MG63 (cell line): ENCODE measurements at regions not wholly inside any gene's neighbourhood (a gene's known extent, or its start where the extent isn't known, plus 50 kb on each side); places are given as distances from the start of the nearest gene placed in this dataset.

Experiments used
- DNase-seq: peaks from one replicate; pipeline ENCODE4 v3.0.0-alpha.2; 2020
- H3K27me3 ChIP-seq: fragments of 250-450 bp; sonication (Bioruptor Pico); 2 replicates; pipeline ENCODE4 v1.5.1; 2020; ENCODE audit warnings: mild to moderate bottlenecking, moderate library complexity
- H3K36me3 ChIP-seq: fragments of 250-450 bp; sonication (Bioruptor Pico); 2 replicates; pipeline ENCODE4 v1.5.1; 2020; ENCODE audit warnings: mild to moderate bottlenecking, moderate library complexity
- H3K4me3 ChIP-seq: fragments of 250-450 bp; sonication (Bioruptor Pico); 2 replicates; pipeline ENCODE4 v1.5.1; 2020; ENCODE audit warnings: mild to moderate bottlenecking, moderate library complexity
- H3K9me3 ChIP-seq: fragments of 250-450 bp; sonication (Bioruptor Pico); 2 replicates; pipeline ENCODE4 v1.5.1; 2020; ENCODE audit warnings: mild to moderate bottlenecking, moderate library complexity

DNA sequence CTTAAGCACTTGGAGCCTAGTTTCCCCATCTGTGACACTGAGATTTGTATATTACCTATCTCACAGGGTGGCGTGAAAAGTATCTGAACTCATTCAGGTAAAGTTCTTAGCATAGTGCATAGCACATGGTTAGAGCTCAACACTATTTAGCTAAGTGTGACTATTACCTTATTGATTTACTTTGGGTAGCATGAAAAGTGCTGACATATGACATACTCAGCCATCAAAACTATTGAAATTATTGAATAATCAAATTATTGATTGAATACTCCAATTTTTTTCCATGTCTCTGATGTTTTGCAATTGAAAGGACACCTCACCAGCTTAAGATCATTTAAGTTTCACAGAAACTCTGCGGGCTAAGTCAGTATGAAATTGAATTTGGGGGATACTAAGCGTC lies 715.0 kb downstream of the EFNB2 start:
- Histone ChIP-seq H3K36me3 (no peaks in the 10 kb centered on the region), H3K27me3 (no peaks in the 10 kb centered on the region), H3K9me3 (no peaks in the 10 kb centered on the region), H3K4me3 (no peak overlapping the region)
- DNase-seq, result no peak

DNA sequence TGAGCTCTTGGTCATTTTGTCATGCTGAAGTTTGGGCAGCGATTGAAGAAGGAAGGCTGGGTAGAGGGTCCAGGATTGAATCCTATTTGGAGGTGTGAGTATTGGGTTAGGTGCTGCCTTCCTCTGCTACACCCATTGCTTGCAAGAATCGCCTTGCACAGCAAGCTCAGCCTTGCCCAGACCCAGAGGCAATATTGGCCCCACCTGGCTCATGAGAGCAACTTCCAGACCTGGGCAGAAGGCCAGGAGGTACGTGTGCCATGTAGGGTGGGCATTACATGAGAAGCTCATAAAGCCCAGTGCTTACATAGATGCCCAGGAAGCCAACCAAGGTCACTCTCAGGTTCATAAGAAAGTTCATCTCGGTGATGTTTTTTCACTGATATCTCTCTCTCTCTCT lies 718.0 kb downstream of the EFNB2 start:
- Histone ChIP-seq H3K27me3 (no peaks in the 10 kb centered on the region), H3K9me3 (no peaks in the 10 kb centered on the region), H3K4me3 (no peak overlapping the region), H3K36me3 (no peaks in the 10 kb centered on the region)
- DNase-seq, result no peak

DNA sequence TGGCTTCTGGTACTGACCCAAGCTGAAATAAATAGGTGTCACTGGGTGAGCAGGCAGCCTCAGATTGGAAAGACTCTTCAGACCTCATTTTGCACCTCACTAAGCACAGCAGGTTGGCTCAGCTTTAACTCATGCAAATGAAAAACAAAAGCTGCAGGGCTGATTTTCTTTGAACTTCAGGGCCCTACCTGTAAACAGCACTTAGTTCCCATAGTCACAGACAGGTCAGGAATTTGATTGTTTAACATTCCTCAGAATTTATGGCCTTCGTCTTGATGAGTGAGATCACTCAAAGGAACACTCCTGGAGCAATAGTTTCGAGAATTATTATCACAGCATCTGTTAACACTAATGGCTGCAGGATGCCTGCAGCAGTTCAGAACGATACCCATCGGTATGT lies 718.5 kb downstream of the EFNB2 start:
- Histone ChIP-seq H3K9me3 (no peaks in the 10 kb centered on the region), H3K36me3 (no peaks in the 10 kb centered on the region)
- no peak for DNase-seq

DNA sequence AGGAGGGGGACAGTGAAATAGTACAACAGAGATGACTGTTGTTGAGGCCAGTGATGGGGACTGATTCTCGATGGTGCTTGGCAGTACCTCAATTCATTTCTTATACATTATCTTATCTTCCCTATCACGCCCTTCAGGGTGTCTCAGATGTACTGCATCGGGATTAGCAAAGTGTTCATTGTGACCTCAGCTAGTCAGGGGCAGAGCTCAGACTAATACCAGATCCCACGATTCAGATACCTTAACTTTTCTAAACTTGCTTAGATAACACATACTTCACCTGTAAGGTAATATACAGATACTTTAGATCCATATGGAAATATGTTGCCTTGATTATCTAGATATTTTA lies 720.6 kb downstream of the EFNB2 start:
- Histone ChIP-seq H3K36me3 (no peaks in the 10 kb centered on the region), H3K9me3 (no peaks in the 10 kb centered on the region), H3K4me3 (no peak overlapping the region), H3K27me3 (no peaks in the 10 kb centered on the region)
- no peak for DNase-seq

More for the DNA sequence above, 718.5 kb downstream of the EFNB2 start:
- Histone ChIP-seq H3K4me3 (no peak overlapping the region), H3K27me3 (no peaks in the 10 kb centered on the region)

DNA sequence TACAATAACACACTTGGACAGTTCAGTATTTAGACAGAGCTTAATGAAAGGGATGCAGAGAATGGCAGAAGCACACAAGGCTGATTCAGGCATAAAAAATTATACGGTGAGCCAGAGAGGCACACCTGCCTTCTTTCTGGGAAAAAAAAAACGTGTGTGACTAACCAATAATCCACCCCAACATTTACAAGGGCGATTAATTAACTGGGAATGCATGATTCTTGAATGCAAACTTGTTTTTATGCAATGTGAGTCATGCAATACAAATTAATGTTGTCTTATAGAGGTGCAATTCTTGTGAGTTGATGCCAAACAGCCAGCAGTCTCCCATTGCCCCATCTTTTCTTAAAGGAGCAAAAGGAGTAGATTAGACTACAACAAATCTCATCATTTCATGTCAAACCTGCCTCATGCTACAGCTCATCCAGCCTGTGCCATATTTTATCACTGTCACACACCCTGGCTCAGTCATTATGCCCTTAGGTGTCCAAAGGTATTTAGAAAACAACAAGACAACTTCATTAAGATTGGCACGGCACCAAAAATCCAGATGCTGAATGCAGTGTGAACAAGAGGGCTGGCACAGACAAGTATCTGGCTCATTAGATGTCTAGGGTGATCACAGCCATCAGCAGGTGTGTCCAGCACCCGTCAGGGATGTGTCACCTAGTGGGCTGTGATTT lies 721.1 kb downstream of the EFNB2 start:
- Histone ChIP-seq H3K4me3 (no peak overlapping the region), H3K27me3 (no peaks in the 10 kb centered on the region), H3K36me3 (no peaks in the 10 kb centered on the region), H3K9me3 (no peaks in the 10 kb centered on the region)
- DNase-seq, result no peak

DNA sequence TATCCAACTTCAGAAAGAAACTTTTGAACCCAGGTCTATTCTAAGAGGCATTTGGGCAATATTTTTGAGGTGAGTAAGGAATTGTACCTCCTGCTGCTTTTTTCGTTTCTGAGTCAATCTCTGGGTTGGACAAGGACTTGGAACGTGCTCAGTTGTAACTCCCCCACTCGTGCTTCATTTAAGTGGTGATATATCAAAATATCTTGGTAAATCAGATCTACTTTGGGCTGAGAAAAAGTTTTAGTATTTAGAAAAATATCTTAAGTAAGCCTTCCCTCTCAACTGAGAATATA lies 728.9 kb downstream of the EFNB2 start:
- no peaks in the 10 kb centered on the region for H3K36me3 ChIP-seq
- H3K27me3 ChIP-seq, result no peaks in the 10 kb centered on the region
- no peak overlapping the region for H3K4me3 ChIP-seq
- H3K9me3 ChIP-seq, result no peaks in the 10 kb centered on the region
- peak; percentile 34 for DNase-seq

DNA sequence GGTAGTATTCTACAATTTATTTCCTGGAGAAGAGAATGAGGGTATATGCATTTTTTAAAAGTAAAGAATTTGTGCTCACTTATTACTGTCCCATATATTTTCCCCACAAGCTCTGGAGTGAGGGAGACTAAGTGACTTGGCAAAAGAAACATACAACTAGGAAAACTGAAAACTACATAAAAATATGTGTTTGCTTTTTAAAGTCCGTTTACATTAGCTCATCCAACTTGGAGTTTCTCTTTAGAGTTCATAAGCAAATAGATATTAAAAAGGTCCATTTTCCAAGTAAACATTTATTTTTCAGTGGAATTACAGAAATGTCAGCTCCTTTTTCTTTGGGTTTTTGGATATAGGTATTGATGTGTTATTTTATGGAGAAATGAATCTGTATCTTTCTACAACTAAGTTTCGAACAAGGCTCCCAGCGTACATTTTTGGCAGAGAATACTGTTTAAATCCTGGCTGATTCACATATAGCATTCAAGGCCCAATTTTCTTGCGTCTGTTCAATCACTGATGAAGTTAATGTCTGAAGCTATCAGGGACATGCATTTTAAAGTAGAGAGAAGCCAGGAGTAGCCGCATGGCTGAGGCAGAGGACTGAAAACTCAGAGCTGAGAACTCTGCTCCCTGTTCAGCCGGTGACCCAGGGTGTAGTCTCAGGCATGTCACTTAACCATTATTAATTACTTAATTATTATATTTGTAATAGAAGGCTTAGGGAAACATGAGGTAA lies 729.4 kb downstream of the EFNB2 start:
- Histone ChIP-seq H3K36me3 (no peaks in the 10 kb centered on the region), H3K4me3 (no peak overlapping the region), H3K27me3 (no peaks in the 10 kb centered on the region), H3K9me3 (no peaks in the 10 kb centered on the region)
- no peak for DNase-seq

DNA sequence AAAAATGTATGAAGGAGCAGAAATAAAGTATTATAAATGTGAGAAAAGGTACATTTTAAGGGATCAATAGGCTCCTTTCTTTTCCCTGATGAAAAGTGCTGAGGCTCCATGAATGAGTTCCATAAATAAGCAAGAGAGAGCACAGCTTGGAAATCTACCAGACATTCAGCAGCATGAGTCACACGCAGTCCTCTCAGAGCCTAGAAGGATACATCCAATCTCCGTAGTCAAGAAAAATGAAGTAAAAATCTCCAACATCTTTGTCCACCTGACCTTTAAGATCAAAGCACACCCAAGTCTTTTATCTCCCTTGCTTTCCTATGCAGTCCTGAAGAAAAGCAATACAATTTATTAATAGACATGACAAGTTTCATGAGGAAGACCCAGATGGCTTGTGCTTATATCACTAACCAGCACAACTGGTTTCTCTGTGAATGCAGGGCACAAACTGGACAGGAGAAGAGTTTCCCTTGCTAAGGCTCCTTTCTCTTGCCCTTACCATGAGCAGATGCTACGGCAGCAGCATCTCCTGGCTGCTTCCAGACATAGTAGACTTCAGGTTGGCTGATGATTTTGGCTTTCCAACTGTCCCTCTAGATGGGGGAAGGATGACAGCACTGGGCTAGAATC lies 730.8 kb downstream of the EFNB2 start:
- H3K27me3 ChIP-seq, result no peaks in the 10 kb centered on the region
- no peaks in the 10 kb centered on the region for H3K9me3 ChIP-seq
- H3K36me3 ChIP-seq, result no peaks in the 10 kb centered on the region
- peak; percentile 55 for DNase-seq
- H3K4me3 ChIP-seq, result no peak overlapping the region

DNA sequence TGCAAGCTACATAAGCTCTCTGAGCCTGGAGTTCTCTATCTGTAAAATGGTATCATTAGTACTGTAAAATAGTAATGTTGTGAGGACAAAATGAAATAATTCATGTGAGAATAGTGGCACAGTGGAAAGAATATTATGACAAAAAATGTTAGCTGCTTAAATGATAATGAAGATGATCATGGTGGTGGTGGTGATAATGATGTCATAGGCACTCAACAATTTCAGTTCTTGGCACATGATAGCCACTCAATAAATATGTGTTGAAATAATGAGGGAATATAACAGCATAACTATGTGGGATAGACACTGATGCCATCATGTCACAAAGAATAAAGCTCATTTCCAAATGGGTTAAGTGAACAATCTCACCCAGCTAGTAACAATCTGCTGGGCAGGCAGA lies 736.3 kb downstream of the EFNB2 start:
- no peaks in the 10 kb centered on the region for H3K9me3 ChIP-seq
- DNase-seq, result no peak
- no peak overlapping the region for H3K4me3 ChIP-seq
- H3K27me3 ChIP-seq, result no peaks in the 10 kb centered on the region
- H3K36me3 ChIP-seq, result no peaks in the 10 kb centered on the region

DNA sequence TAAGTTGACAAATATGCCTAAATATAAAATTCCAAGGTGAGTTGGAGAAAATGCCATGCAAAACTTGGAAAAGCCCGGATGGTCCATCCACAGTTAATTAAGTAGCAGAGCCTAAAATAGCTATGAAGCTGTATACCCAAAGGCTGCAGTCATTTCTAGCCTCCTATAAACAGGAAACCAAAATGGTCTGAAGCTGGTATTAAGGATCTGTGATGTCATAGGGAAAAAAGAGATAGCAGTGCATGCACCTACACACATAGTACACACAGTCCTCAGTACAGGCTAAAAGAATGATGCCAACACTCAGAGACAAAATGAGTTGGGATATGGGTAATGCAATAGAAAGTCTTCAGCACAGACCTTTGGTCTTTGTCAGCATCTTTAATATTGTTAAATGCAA lies 736.9 kb downstream of the EFNB2 start:
- Histone ChIP-seq H3K36me3 (no peaks in the 10 kb centered on the region), H3K4me3 (no peak overlapping the region), H3K9me3 (no peaks in the 10 kb centered on the region), H3K27me3 (no peaks in the 10 kb centered on the region)
- DNase-seq, result no peak

DNA sequence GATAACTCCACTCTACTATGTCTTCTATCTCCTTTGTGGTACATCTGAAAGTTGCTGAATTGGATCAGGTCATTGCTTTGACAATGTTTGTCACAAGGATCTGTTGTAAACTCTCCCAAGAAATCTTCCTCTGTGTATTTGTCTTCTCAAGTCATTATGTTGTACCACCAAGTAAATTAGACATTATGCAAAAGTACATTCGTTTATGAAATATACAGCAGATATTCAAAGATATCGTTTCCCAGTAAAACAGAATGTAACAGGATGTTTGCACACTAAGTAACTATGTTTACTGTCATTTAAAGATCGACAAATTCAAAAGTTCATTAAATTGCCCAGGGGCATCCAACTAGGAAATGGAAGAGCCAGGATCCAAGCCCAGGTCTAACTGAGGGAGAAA lies 739.4 kb downstream of the EFNB2 start:
- Histone ChIP-seq H3K27me3 (no peaks in the 10 kb centered on the region), H3K4me3 (no peak overlapping the region), H3K9me3 (no peaks in the 10 kb centered on the region), H3K36me3 (no peaks in the 10 kb centered on the region)
- no peak for DNase-seq

DNA sequence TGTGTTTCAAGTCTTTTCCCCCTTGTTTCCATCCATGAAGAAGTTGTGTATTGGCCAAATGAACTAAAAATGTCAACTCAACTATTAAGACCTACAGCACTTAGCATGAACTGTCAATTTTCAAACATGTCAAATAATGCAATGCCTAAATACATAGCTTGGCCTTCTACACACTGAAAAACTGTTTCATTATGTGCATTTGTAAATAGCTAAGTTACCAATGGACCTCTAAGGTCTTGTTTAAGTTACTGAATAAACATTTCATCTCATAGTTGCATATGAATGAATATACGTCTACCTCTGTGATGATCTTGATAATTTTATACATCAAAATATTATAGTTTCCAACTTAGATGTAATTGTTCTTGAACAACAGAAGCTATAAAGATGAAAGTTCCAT lies 744.5 kb downstream of the EFNB2 start:
- H3K9me3 ChIP-seq, result no peaks in the 10 kb centered on the region
- no peak overlapping the region for H3K4me3 ChIP-seq
- no peaks in the 10 kb centered on the region for H3K27me3 ChIP-seq
- H3K36me3 ChIP-seq, result no peaks in the 10 kb centered on the region
- no peak for DNase-seq

DNA sequence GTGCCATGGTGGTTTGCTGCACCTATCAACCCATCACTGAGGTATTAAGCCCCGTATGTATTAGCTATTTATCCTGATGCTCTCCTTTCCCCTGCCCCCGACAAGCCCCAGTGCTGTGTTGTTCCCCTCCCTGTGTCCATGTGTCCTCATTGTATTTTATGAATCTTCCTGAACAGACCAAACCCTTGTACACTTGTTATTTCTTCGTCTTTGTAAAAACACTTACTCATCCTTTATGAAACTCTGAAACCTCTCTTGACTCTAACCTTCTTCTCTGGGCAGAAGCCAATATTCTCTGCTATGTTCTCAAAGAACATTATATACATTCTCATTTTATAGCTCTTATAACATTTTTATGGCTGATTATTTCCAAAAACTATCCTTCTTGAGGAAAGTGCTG lies 746.9 kb downstream of the EFNB2 start:
- Histone ChIP-seq H3K36me3 (no peaks in the 10 kb centered on the region), H3K4me3 (no peak overlapping the region), H3K9me3 (no peaks in the 10 kb centered on the region), H3K27me3 (no peaks in the 10 kb centered on the region)
- no peak for DNase-seq

DNA sequence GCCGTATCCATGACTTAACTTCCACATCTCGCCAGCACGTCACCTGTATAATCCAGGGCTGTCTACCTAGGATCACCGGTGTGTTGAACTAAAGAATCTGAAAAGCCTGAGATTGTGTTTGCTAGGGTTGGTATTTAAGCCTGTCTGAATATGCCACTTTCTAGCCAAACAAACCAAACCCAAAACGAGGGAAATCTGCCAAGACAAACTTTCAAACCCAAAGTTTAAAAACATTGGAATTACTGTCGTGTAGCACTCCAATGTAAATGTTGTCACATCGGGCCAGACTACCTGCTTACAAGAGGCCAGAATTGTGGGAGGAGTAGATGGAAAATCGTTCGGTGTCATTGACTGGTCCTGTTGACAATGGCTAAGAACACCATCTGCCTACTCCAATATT lies 747.8 kb downstream of the EFNB2 start:
- Histone ChIP-seq H3K4me3 (no peak overlapping the region), H3K36me3 (no peaks in the 10 kb centered on the region), H3K27me3 (no peaks in the 10 kb centered on the region), H3K9me3 (no peaks in the 10 kb centered on the region)
- no peak for DNase-seq

DNA sequence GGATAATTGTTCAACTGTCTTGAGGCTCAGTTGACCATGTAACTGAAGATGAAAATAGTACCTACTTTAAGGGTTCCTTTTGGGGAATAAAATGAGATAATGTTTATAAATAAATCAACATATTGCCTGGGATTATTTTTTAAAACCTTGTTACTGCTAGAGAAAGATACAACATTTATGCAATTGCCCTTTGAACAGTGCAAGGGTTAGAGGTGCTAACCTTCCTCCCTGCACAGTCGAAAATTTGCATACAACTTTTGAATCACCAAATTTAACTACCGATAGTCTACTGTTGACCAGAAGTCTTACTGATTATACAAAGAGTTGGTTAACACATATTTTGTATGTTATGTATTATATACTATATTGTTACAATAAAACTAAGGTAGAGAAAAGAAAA lies 750.0 kb downstream of the EFNB2 start:
- H3K9me3 ChIP-seq, result no peaks in the 10 kb centered on the region
- no peaks in the 10 kb centered on the region for H3K27me3 ChIP-seq
- no peaks in the 10 kb centered on the region for H3K36me3 ChIP-seq
- no peak for DNase-seq
- H3K4me3 ChIP-seq, result no peak overlapping the region

DNA sequence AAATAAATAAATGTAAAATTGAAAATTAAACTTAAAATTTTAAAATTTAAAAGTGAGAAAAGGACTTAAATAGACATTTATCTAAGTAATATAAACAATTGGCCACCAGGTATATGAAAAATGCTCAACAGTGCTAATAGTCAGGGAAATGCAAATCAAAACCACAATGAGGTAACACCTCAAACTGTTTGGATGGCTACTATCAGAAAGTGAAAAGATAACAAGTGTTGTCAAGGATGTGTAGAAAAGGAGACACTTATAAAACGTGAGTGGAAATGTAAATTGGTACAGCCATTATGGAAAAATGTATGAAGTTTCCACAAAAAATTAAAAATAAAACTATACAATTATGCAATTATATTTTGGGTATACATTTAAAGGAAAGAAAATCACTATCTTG lies 752.2 kb downstream of the EFNB2 start:
- no peak for DNase-seq
- Histone ChIP-seq H3K9me3 (no peaks in the 10 kb centered on the region), H3K27me3 (no peaks in the 10 kb centered on the region), H3K4me3 (no peak overlapping the region), H3K36me3 (no peaks in the 10 kb centered on the region)

DNA sequence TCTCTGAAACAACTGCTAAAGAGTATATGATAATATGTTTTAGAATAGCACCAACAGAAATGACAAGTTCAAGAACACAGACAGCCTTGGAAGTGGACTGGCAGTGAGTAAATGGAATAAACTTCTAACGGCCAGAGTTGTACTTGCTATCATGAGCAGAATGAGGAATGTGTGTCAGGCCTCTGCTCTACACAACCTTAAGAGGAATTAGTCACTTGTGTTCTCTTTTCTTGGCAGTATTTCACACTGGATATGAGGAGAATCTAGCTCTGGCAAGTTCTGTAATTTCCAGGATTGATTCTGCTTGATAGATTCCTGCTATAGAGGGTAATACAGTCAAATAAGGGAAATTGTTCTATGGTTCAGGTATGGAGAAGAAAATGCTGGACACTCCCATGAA lies 757.3 kb downstream of the EFNB2 start:
- no peaks in the 10 kb centered on the region for H3K36me3 ChIP-seq
- no peaks in the 10 kb centered on the region for H3K9me3 ChIP-seq
- H3K4me3 ChIP-seq, result no peak overlapping the region
- no peaks in the 10 kb centered on the region for H3K27me3 ChIP-seq
- DNase-seq, result no peak

DNA sequence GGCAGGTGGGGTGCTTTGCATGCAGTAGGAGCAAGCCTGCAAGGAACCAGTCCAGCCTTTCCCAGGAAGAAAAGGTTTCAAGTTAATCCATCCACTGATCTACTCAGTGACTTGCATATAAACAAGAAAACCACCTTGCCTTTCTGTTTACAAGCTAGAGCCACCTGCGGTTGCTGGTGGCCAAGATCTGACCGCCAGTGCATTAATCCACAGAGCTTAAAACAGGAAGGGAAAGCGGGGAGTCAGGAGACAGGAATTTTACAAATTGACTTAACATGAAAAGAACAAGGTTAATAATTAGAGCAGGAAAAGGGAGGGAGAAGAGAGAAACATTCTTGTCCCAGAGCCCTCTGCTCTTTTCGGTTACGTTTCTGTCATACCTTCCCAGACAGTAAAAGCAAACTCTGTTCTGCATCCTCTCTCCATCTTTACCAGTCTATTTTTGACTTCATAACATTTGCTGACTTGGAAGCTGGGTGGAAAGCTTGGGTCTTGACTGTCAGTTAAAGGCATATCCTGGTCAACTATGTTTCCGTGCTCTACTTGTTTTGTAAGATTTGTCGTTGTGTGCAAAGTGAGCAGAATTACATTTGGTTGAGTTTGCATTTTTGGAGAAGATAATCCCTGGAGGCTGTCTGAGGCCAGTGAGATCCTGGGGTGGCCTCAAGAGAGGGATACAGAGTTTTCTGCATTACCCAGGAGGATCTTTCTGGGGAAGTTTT lies 760.6 kb downstream of the EFNB2 start:
- no peaks in the 10 kb centered on the region for H3K9me3 ChIP-seq
- H3K36me3 ChIP-seq, result no peaks in the 10 kb centered on the region
- H3K4me3 ChIP-seq, result no peak overlapping the region
- H3K27me3 ChIP-seq, result no peaks in the 10 kb centered on the region
- no peak for DNase-seq
